Peyer's patch (tissue), 4 donors: ENCODE measurements at regions not wholly inside any gene's neighbourhood (a gene's known extent, or its start where the extent isn't known, plus 50 kb on each side); places are given as distances from the start of the nearest gene placed in this dataset.
"Not testable (repeated sequence)": the region's sequence is repeated elsewhere in the genome, so short reads cannot be mapped to it uniquely, and the experiment has no call there.

Experiments used
- DNase-seq, 3 donors: peaks; one replicate each; pipeline ENCODE4 v3.0.0-alpha.2; 2017 to 2019
- H3K27ac ChIP-seq, 4 donors: fragments of 200-600 bp; sonication (generic); one replicate each; pipeline ENCODE4 v1.5.1; 2016 to 2019
- H3K27me3 ChIP-seq, 2 donors: fragments of 200-600 bp; sonication (generic); one replicate each; pipeline ENCODE4 v1.5.1; 2019
- H3K36me3 ChIP-seq, 3 donors: fragments of 200-600 bp; sonication (generic); one replicate each; pipeline ENCODE4 v1.5.1; 2016 to 2019
- H3K4me1 ChIP-seq, 4 donors: fragments of 200-600 bp; sonication (generic); one replicate each; pipeline ENCODE4 v1.5.1; 2016 to 2019
- H3K4me3 ChIP-seq, 4 donors: fragments of 200-600 bp; sonication (generic); 1 replicate in 3 of 4; 2 replicates in 1 of 4; pipeline ENCODE4 v1.5.1; 2016 to 2019; ENCODE audit warnings: mild to moderate bottlenecking in 1 of 4
- H3K9me3 ChIP-seq, 4 donors: fragments of 200-600 bp; sonication (generic); one replicate each; pipeline ENCODE4 v1.5.1; 2016 to 2019; ENCODE audit warnings: mild to moderate bottlenecking in 1 of 4
- POLR2A ChIP-seq, 2 donors: fragments of 450-650 bp; IDR thresholded peaks; one replicate each; pipeline ENCODE4 v1.5.1; 2017; ENCODE audit warnings: antibody characterized with exemption in 2 of 2, mild to moderate bottlenecking in 2 of 2, moderate library complexity in 2 of 2
- TF ChIP-seq, protein P1 (sequence below), 6 experiments: fragments of 450-650 bp in 4 of 6; fragments of 200-600 bp in 2 of 6; sonication (generic) in 1 of 6; IDR thresholded peaks; one replicate each; pipeline ENCODE4 v1.5.1; 2017 to 2019; ENCODE audit warnings: antibody characterized with exemption in 6 of 6, mild to moderate bottlenecking in 3 of 6, moderate library complexity in 1 of 6

DNA sequence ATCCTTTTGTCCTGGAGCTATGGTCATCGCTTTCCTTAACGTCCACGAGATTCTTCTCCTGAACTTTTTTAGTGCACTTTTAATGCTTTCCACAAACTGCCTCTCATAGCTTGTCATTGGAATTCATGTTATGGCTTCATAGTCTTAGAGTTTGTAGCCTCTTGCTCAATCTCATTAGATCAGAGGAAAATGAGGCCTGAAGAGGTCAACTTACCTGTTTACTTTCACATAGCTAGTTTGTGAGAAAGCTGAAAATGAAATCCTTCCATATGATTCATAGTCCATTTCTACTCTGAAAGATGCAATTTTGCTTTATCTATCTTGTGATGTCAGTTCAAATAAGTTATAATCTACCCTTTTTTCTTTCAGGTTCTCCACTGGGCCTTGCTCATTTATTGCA lies 1747.2 kb upstream of the RAG2 start:
- DNase-seq = no peak
- peaks cover 0 to 6% (median 0%) of the 10 kb centered on the region in 4 donors for H3K9me3 ChIP-seq
- no peaks in the 10 kb centered on the region for H3K36me3 ChIP-seq
- TF ChIP-seq POLR2A (IDR thresholded peaks at IDR 0.05) = no peak
- TF ChIP-seq, protein P1, sequence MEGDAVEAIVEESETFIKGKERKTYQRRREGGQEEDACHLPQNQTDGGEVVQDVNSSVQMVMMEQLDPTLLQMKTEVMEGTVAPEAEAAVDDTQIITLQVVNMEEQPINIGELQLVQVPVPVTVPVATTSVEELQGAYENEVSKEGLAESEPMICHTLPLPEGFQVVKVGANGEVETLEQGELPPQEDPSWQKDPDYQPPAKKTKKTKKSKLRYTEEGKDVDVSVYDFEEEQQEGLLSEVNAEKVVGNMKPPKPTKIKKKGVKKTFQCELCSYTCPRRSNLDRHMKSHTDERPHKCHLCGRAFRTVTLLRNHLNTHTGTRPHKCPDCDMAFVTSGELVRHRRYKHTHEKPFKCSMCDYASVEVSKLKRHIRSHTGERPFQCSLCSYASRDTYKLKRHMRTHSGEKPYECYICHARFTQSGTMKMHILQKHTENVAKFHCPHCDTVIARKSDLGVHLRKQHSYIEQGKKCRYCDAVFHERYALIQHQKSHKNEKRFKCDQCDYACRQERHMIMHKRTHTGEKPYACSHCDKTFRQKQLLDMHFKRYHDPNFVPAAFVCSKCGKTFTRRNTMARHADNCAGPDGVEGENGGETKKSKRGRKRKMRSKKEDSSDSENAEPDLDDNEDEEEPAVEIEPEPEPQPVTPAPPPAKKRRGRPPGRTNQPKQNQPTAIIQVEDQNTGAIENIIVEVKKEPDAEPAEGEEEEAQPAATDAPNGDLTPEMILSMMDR (IDR thresholded peaks at IDR 0.05) = no peak
- H3K27ac ChIP-seq = no peak overlapping the region
- H3K4me1 ChIP-seq = no peaks in the 10 kb centered on the region
- H3K4me3 ChIP-seq = no peak overlapping the region
- no peaks in the 10 kb centered on the region for H3K27me3 ChIP-seq

DNA sequence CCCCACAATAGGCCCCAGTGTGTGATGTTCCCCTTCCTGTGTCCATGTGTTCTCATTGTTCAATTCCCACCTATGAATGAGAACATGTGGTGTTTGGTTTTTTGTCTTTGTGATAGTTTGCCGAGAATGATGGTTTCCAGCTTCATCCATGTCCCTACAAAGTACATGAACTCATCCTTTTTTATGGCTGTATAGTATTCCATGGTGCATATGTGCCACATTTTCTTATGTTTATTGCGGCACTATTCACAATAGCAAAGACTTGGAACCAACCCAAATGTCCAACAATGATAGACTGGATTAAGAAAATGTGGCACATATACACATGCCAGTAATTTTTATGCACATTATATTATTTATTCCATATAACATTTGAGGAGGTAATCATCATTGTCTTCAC lies 1743.6 kb upstream of the RAG2 start:
- not testable (repeated sequence) for DNase-seq, H3K27me3 ChIP-seq, H3K27ac ChIP-seq, H3K9me3 ChIP-seq, H3K4me3 ChIP-seq, H3K4me1 ChIP-seq, H3K36me3 ChIP-seq

DNA sequence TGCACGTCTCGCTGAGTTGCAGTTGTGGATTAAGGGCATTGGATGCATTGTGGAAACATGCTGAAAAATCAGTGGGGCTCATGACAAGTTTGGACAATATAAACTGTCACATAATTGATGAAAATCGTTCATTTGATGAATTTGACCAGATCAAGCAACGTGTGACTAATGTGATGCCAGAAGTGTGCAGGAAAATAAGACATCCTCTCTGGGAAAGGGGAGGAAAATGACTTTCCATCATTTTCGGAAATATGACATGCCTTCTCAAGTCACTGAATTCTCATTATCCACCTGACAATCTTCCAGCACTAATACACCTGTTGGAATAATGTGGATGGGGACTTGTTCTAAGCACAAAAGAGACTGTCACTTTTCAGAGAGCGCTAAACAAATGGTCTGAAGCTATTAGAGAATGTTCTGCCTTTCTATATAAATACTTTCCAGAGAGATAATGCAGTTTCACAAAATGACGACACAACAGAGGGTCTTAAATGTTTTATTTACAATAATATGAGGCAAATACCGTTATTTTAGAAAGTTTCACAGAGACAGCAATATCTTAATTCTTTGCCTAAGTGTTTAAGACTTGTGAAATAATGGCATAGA lies 1741.9 kb upstream of the RAG2 start:
- no peak overlapping the region for H3K27ac ChIP-seq
- H3K27me3 ChIP-seq = no peaks in the 10 kb centered on the region
- no peak overlapping the region for H3K4me3 ChIP-seq
- H3K9me3 ChIP-seq = no peaks in the 10 kb centered on the region
- no peak for DNase-seq
- no peaks in the 10 kb centered on the region for H3K36me3 ChIP-seq
- TF ChIP-seq, protein P1 (IDR thresholded peaks at IDR 0.05) = no peak
- TF ChIP-seq POLR2A (IDR thresholded peaks at IDR 0.05) = no peak
- H3K4me1 ChIP-seq = no peaks in the 10 kb centered on the region

DNA sequence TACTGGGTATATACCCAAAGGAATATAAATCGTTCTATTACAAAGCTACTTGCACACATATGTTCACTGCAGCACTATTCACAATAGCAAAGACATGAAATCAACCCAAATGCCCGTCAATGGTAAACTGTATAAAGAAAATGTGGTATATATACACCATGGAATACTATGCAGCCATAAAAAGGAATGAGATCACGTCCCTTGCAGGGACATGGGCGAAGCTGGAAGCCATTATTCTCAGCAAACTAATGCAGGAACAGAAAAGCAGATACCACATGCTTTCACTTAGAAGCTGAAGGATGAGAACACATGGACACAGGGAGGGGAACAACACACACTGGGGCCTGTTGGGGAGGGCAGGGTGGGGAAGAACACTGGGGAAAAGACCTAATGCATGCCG lies 1740.0 kb upstream of the RAG2 start:
- not testable (repeated sequence) for DNase-seq, H3K36me3 ChIP-seq

DNA sequence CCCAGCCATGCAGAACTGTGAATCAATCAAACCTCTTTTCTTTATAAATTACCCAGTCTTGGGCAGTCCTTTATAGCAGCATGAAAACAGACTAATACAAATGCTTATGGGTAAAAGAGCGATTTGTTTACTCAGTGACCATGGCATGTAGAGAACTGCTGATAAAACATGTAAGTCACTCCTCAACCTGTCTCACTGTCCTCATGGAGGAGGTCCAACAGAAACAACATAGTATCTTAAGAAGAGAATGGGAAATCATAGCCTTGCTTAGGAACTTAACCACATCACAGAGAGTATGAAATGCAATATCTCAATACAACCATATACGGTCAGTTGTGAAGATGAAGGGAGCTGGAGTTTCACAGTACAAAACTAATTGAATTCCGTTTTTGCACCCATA lies 1734.0 kb upstream of the RAG2 start:
- Histone ChIP-seq H3K9me3 (no peaks in the 10 kb centered on the region), H3K27ac (no peak overlapping the region), H3K4me1 (no peaks in the 10 kb centered on the region), H3K36me3 (no peaks in the 10 kb centered on the region), H3K27me3 (no peaks in the 10 kb centered on the region), H3K4me3 (no peak overlapping the region)
- no peak for DNase-seq
- TF ChIP-seq, protein P1 (IDR thresholded peaks at IDR 0.05) = no peak
- no peak for TF ChIP-seq POLR2A (IDR thresholded peaks at IDR 0.05)

More for the DNA sequence above, 1740.0 kb upstream of the RAG2 start:
- H3K27me3 ChIP-seq, H3K4me3 ChIP-seq, H3K9me3 ChIP-seq, H3K27ac ChIP-seq, H3K4me1 ChIP-seq: not testable (repeated sequence)

DNA sequence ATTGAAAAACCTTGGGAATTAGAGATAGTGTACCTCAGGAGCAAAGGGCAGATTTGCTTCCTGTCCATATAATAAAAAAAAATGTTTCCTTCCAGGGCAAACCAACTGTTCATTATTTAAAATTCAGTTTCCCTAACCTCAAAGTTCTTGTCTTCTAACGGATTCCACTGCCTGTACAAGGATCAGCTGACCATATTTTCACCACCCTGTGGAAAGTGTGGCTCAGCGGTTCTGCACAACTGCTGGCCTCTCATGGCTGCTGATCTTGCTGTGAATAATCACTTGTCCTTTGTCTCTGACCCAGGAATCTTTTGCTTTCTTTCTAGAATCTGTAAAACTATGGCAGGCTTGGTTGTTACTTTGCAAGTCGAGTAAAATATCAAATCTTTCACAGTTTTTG lies 1732.5 kb upstream of the RAG2 start:
- Histone ChIP-seq H3K36me3 (no peaks in the 10 kb centered on the region), H3K27me3 (no peaks in the 10 kb centered on the region), H3K4me1 (no peaks in the 10 kb centered on the region), H3K9me3 (no peaks in the 10 kb centered on the region), H3K27ac (no peak overlapping the region), H3K4me3 (no peak overlapping the region)
- DNase-seq = no peak
- TF ChIP-seq POLR2A (IDR thresholded peaks at IDR 0.05) = no peak

DNA sequence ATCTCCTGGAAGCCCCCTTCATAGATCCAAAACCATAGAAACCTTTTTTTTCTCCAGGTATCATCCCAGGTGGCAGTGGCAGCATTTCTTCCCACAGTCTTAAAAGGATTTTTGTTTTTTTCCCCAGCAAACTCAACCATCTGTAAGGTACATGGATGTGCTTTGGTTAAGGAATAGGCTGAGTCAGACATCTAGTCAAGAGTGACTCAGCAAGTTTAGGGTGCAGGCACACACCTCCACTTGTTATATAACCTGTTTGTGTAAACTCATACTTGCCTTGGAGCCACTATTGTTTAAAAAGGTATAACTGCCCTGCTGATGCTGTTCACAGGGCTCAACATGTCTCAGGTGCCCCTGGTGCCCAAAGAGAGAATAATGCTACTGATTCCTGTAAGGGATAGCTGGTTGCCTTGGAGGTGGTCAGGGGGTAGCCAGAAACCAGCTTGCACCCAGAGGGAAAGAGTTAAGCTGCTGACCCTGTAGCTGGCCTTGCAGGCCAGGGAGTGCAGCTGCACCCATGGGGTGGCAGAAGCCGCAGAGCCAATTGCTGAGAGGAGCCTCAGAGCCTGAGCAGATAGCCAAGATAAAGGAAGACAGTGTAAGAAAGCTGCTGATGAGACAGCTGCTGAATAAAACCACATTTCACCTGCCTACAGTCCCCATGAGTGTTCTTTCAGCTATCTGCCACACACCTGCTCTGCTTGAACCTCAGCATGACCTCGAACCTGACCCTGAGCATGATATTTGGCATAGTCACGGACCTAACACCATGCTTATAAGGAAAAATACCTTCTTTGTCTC lies 1726.1 kb upstream of the RAG2 start:
- DNase-seq = no peak
- no peak overlapping the region for H3K4me3 ChIP-seq
- no peaks in the 10 kb centered on the region for H3K4me1 ChIP-seq
- TF ChIP-seq, protein P1 (IDR thresholded peaks at IDR 0.05) = no peak
- TF ChIP-seq POLR2A (IDR thresholded peaks at IDR 0.05) = no peak
- no peaks in the 10 kb centered on the region for H3K36me3 ChIP-seq
- no peaks in the 10 kb centered on the region for H3K9me3 ChIP-seq
- no peaks in the 10 kb centered on the region for H3K27me3 ChIP-seq
- H3K27ac ChIP-seq = no peak overlapping the region
